ENCODE measurements at regions not wholly inside any gene's neighbourhood (a gene's known extent, or its start where the extent isn't known, plus 50 kb on each side); places are given as distances from the start of the nearest gene placed in this dataset.

GRCh38 chr1:55800503-55800902 lies 585.3 kb upstream of the USP24 start:
- TF ChIP-seq REST (IDR thresholded peaks at IDR 0.05; ENCODE audit: insufficient replicate concordance, low read depth) (no peak), CTCF (IDR thresholded peaks at IDR 0.05; ENCODE audit: insufficient read depth, low read length) (no peak)
- Histone ChIP-seq H3K4me3 (replicated peaks; ENCODE audit: insufficient read depth, low read length) (no peak overlapping the region), H3K27me3 (ENCODE audit: insufficient read depth, poor library complexity, severe bottlenecking) (no peaks in the 10 kb centered on the region), H3K27ac (replicated peaks) (no peak overlapping the region)
- no peak for DNase-seq (ENCODE audit: low read depth in 1 of 2, low spot score in 1 of 2)

- Histone ChIP-seq H3K27me3 (ENCODE audit: insufficient read depth, poor library complexity, severe bottlenecking) (no peaks in the 10 kb centered on the region), H3K27ac (replicated peaks) (no peak overlapping the region), H3K4me3 (replicated peaks; ENCODE audit: insufficient read depth, low read length) (no peak overlapping the region)
- no peak for DNase-seq (ENCODE audit: low read depth in 1 of 2, low spot score in 1 of 2)
- TF ChIP-seq POLR2AphosphoS5 (IDR thresholded peaks at IDR 0.05; ENCODE audit: low read depth), result no peak
- no peak for TF ChIP-seq GABPA (IDR thresholded peaks at IDR 0.05; ENCODE audit: low read depth)
- TF ChIP-seq REST (IDR thresholded peaks at IDR 0.05; ENCODE audit: insufficient replicate concordance, low read depth), result no peak
- no peak for TF ChIP-seq CTCF (IDR thresholded peaks at IDR 0.05; ENCODE audit: insufficient read depth, low read length)
- no peak for TF ChIP-seq SPI1 (IDR thresholded peaks at IDR 0.05; ENCODE audit: borderline replicate concordance, low read depth)
These were observed 578.7 kb upstream of the USP24 start for GRCh38 chr1:55793856-55794255.

- no peak for TF ChIP-seq REST (IDR thresholded peaks at IDR 0.05; ENCODE audit: insufficient replicate concordance, low read depth)
- no peak for TF ChIP-seq GABPA (IDR thresholded peaks at IDR 0.05; ENCODE audit: low read depth)
- TF ChIP-seq SPI1 (IDR thresholded peaks at IDR 0.05; ENCODE audit: borderline replicate concordance, low read depth), result no peak
- no peak overlapping the region for H3K4me3 ChIP-seq (replicated peaks; ENCODE audit: insufficient read depth, low read length)
- no peak for DNase-seq (ENCODE audit: low read depth in 1 of 2, low spot score in 1 of 2)
- H3K27me3 ChIP-seq (ENCODE audit: insufficient read depth, poor library complexity, severe bottlenecking), result no peaks in the 10 kb centered on the region
- no peak overlapping the region for H3K27ac ChIP-seq (replicated peaks)
These were observed 577.7 kb upstream of the USP24 start for GRCh38 chr1:55792870-55793269.

DNA sequence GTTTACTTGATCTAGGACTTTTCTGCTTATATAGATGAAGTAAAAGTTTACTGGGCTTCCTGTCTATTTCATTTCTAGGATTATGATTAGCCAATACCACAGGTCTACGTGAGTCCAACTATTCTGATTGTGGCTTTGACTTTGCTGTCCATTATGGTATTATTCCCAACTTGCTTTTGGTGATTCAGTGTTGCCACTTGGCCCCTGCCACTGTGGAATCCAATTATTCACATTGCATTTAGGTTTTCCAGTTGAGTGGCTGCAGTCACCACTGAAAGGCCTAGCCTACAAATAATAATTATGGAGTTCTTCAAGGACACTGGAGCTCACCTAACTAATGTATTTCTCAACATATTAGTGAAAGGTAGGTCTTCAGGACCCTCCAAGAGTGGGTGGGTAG lies 574.3 kb upstream of the USP24 start:
- DNase-seq (ENCODE audit: low read depth in 1 of 2, low spot score in 1 of 2), result no peak
- TF ChIP-seq CTCF (IDR thresholded peaks at IDR 0.05; ENCODE audit: insufficient read depth, low read length) (no peak), POLR2AphosphoS5 (IDR thresholded peaks at IDR 0.05; ENCODE audit: low read depth) (no peak), GABPA (IDR thresholded peaks at IDR 0.05; ENCODE audit: low read depth) (no peak), SPI1 (IDR thresholded peaks at IDR 0.05; ENCODE audit: borderline replicate concordance, low read depth) (no peak), REST (IDR thresholded peaks at IDR 0.05; ENCODE audit: insufficient replicate concordance, low read depth) (no peak)

More for the DNA sequence above, 574.3 kb upstream of the USP24 start:
- H3K27ac ChIP-seq (replicated peaks), result no peak overlapping the region
- H3K4me3 ChIP-seq (replicated peaks; ENCODE audit: insufficient read depth, low read length), result no peak overlapping the region
- no peaks in the 10 kb centered on the region for H3K27me3 ChIP-seq (ENCODE audit: insufficient read depth, poor library complexity, severe bottlenecking)
